ENCODE measurements at regions not wholly inside any gene's neighbourhood (a gene's known extent, or its start where the extent isn't known, plus 50 kb on each side); places are given as distances from the start of the nearest gene placed in this dataset.

DNA sequence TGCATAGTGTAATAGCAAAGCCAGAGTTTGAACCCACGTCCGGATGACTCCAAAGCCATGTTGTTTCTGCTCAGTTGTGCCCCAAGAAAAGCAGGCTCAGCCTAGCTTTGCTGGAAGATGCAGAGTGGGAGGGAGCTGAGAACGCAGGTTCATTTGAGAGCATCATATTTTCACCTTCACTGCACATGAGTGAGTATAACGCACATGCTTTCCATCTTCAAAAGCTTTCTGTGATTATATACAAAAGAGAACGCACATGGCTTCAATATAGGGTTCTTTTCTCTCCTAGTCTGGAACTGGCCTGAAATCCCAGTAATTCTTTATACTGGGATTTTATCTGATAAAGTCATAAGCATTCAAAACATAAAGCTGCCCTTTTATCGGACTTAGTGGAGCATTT is 385.5 kb upstream of the CADM1 start:
- no peak for DNase-seq (ENCODE audit: low spot score)
- TF ChIP-seq EGR1 (IDR thresholded peaks at IDR 0.05; ENCODE audit: low read depth in 2 of 2) (no peak), FOXA1 (IDR thresholded peaks at IDR 0.05) (no peak), GABPA (IDR thresholded peaks at IDR 0.05 in 1 of 2, conservative IDR thresholded peaks at IDR 0.05 in 1 of 2) (no peak), SP1 (IDR thresholded peaks at IDR 0.05) (no peak), YY1 (IDR thresholded peaks at IDR 0.05) (no peak)
- TF ChIP-seq, protein P1, sequence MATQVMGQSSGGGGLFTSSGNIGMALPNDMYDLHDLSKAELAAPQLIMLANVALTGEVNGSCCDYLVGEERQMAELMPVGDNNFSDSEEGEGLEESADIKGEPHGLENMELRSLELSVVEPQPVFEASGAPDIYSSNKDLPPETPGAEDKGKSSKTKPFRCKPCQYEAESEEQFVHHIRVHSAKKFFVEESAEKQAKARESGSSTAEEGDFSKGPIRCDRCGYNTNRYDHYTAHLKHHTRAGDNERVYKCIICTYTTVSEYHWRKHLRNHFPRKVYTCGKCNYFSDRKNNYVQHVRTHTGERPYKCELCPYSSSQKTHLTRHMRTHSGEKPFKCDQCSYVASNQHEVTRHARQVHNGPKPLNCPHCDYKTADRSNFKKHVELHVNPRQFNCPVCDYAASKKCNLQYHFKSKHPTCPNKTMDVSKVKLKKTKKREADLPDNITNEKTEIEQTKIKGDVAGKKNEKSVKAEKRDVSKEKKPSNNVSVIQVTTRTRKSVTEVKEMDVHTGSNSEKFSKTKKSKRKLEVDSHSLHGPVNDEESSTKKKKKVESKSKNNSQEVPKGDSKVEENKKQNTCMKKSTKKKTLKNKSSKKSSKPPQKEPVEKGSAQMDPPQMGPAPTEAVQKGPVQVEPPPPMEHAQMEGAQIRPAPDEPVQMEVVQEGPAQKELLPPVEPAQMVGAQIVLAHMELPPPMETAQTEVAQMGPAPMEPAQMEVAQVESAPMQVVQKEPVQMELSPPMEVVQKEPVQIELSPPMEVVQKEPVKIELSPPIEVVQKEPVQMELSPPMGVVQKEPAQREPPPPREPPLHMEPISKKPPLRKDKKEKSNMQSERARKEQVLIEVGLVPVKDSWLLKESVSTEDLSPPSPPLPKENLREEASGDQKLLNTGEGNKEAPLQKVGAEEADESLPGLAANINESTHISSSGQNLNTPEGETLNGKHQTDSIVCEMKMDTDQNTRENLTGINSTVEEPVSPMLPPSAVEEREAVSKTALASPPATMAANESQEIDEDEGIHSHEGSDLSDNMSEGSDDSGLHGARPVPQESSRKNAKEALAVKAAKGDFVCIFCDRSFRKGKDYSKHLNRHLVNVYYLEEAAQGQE (IDR thresholded peaks at IDR 0.05) = no peak
- TF ChIP-seq, protein P2, sequence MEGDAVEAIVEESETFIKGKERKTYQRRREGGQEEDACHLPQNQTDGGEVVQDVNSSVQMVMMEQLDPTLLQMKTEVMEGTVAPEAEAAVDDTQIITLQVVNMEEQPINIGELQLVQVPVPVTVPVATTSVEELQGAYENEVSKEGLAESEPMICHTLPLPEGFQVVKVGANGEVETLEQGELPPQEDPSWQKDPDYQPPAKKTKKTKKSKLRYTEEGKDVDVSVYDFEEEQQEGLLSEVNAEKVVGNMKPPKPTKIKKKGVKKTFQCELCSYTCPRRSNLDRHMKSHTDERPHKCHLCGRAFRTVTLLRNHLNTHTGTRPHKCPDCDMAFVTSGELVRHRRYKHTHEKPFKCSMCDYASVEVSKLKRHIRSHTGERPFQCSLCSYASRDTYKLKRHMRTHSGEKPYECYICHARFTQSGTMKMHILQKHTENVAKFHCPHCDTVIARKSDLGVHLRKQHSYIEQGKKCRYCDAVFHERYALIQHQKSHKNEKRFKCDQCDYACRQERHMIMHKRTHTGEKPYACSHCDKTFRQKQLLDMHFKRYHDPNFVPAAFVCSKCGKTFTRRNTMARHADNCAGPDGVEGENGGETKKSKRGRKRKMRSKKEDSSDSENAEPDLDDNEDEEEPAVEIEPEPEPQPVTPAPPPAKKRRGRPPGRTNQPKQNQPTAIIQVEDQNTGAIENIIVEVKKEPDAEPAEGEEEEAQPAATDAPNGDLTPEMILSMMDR (IDR thresholded peaks at IDR 0.05; ENCODE audit: low read depth, low read length, missing input control) = no peak
- WGBS = 90% methylated on average over 6 of the region's 6 CpGs
- Histone ChIP-seq H3K9ac (ENCODE audit: low read depth in 1 of 2, low read length in 2 of 2) (no peak overlapping the region), H3K27me3 (ENCODE audit: control insufficient read depth in 4 of 4, insufficient read depth in 4 of 4, low read length in 3 of 4) (no peaks in the 10 kb centered on the region), H3K4me3 (ENCODE audit: low read depth in 1 of 3, low read length in 3 of 3) (no peak overlapping the region), H3K9me3 (ENCODE audit: control insufficient read depth in 4 of 4, low read length in 3 of 4) (peaks cover 0 to 2% (median 0%) of the 10 kb centered on the region in 4 donors), H3K36me3 (ENCODE audit: control insufficient read depth in 4 of 4, insufficient read depth in 3 of 4, low read depth in 1 of 4, low read length in 3 of 4) (no peaks in the 10 kb centered on the region), H3K4me1 (ENCODE audit: control insufficient read depth in 4 of 4, insufficient read depth in 4 of 4, low read length in 3 of 4) (no peaks in the 10 kb centered on the region), H3K27ac (ENCODE audit: low read depth in 1 of 2, low read length in 2 of 2) (no peak overlapping the region)

GRCh38 chr11:115887727-115888126 is 383.5 kb upstream of the CADM1 start:
- H3K27me3 ChIP-seq (ENCODE audit: control insufficient read depth in 4 of 4, insufficient read depth in 4 of 4, low read length in 3 of 4) = no peaks in the 10 kb centered on the region
- H3K4me3 ChIP-seq (ENCODE audit: low read depth in 1 of 3, low read length in 3 of 3) = no peak overlapping the region
- H3K9me3 ChIP-seq (ENCODE audit: control insufficient read depth in 4 of 4, low read length in 3 of 4) = peaks cover 0 to 2% (median 0%) of the 10 kb centered on the region in 4 donors
- H3K27ac ChIP-seq (ENCODE audit: low read depth in 1 of 2, low read length in 2 of 2) = no peak overlapping the region
- no peaks in the 10 kb centered on the region for H3K4me1 ChIP-seq (ENCODE audit: control insufficient read depth in 4 of 4, insufficient read depth in 4 of 4, low read length in 3 of 4)
- H3K9ac ChIP-seq (ENCODE audit: low read depth in 1 of 2, low read length in 2 of 2) = no peak overlapping the region
- WGBS = 86% methylated on average over 8 of the region's 8 CpGs
- DNase-seq (ENCODE audit: low spot score) = no peak
- H3K36me3 ChIP-seq (ENCODE audit: control insufficient read depth in 4 of 4, insufficient read depth in 3 of 4, low read depth in 1 of 4, low read length in 3 of 4) = no peaks in the 10 kb centered on the region
- no peak for TF ChIP-seq SP1 (IDR thresholded peaks at IDR 0.05)
- no peak for TF ChIP-seq HNF4G (IDR thresholded peaks at IDR 0.05)
- TF ChIP-seq ATF3 (IDR thresholded peaks at IDR 0.05) = no peak
- TF ChIP-seq TAF1 (conservative IDR thresholded peaks at IDR 0.05) = no peak
- TF ChIP-seq FOXA2 (IDR thresholded peaks at IDR 0.05) = no peak
- TF ChIP-seq RAD21 (IDR thresholded peaks at IDR 0.05) = no peak
- TF ChIP-seq GABPA (IDR thresholded peaks at IDR 0.05 in 1 of 2, conservative IDR thresholded peaks at IDR 0.05 in 1 of 2) = no peak
- TF ChIP-seq NR2F2 (IDR thresholded peaks at IDR 0.05) = no peak
- no peak for TF ChIP-seq JUND (IDR thresholded peaks at IDR 0.05)
- no peak for TF ChIP-seq MAX (IDR thresholded peaks at IDR 0.05)
- no peak for TF ChIP-seq HNF4A (conservative IDR thresholded peaks at IDR 0.05)
- TF ChIP-seq YY1 (IDR thresholded peaks at IDR 0.05) = no peak
- TF ChIP-seq, protein P3, sequence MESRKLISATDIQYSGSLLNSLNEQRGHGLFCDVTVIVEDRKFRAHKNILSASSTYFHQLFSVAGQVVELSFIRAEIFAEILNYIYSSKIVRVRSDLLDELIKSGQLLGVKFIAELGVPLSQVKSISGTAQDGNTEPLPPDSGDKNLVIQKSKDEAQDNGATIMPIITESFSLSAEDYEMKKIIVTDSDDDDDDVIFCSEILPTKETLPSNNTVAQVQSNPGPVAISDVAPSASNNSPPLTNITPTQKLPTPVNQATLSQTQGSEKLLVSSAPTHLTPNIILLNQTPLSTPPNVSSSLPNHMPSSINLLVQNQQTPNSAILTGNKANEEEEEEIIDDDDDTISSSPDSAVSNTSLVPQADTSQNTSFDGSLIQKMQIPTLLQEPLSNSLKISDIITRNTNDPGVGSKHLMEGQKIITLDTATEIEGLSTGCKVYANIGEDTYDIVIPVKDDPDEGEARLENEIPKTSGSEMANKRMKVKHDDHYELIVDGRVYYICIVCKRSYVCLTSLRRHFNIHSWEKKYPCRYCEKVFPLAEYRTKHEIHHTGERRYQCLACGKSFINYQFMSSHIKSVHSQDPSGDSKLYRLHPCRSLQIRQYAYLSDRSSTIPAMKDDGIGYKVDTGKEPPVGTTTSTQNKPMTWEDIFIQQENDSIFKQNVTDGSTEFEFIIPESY (IDR thresholded peaks at IDR 0.05) = no peak
- TF ChIP-seq, protein P2 (IDR thresholded peaks at IDR 0.05; ENCODE audit: low read depth, low read length, missing input control) = no peak
- TF ChIP-seq RXRA (IDR thresholded peaks at IDR 0.05) = no peak
